K562 (cell line): ENCODE measurements at regions not wholly inside any gene's neighbourhood (a gene's known extent, or its start where the extent isn't known, plus 50 kb on each side); places are given as distances from the start of the nearest gene placed in this dataset.

ENCODE experiments used
- ATAC-seq: fragments of 200-7000 bp; cut with Tn5 transposase; 3 replicates; pipeline ENCODE4 v1.9.1; 2020; ENCODE audit warnings: moderate library complexity
- BruUV-seq: library from RNA; stranded (reverse); fragments of 400-500 nt; replicated peaks from 2 replicates; lab custom pipeline; 2021; lab: Mats Ljungman, UMichigan
- CTCF ChIA-PET: fragments of 300-600 bp; formaldehyde crosslinking; extraction: SDS; loops from one replicate; lab custom pipeline; 2021; ENCODE audit warnings: low intra/inter-chr PET ratio; lab: Yijun Ruan, JAX
- POLR2A ChIA-PET: fragments of 300-600, 350-650 bp; sonication (Branson Sonifier 250); formaldehyde crosslinking; extraction: SDS; loops from one replicate; lab custom pipeline; 2021; ENCODE audit warnings: antibody characterized with exemption, inconsistent platforms; lab: Yijun Ruan, JAX
- DNase-seq, 4 experiments: peaks; one replicate each; pipeline versions ENCODE4 v3.0.0 to v3.0.0-alpha.2; 2011 to 2018; ENCODE audit warnings: low spot score in 3 of 4, mixed read lengths in 3 of 4; ENCODE audit errors: extremely low read depth in 1 of 4
- FAIRE-seq: peaks from 2 replicates; lab custom pipeline; 2011; peaks lifted over from hg19 to GRCh38; lab: Jason Lieb, UNC
- H2AFZ ChIP-seq: 2 replicates; pipeline ENCODE4 v1.6.0; 2011; ENCODE audit warnings: low read depth, low read length, control low read depth, inconsistent platforms
- H3K27ac ChIP-seq: fragments of 200-600 bp; 3 replicates; pipeline ENCODE4 v1.8.0; 2011; ENCODE audit warnings: low read depth, mild to moderate bottlenecking, control low read depth, inconsistent platforms, low read length, moderate library complexity, mixed read lengths; ENCODE audit errors: extremely low read depth
- H3K27me3 ChIP-seq, 2 experiments: fragments of 300-600 bp in 1 of 2; 2 replicates in 1 of 2; 3 replicates in 1 of 2; pipeline versions ENCODE4 v1.6.0 to v1.8.0; 2011; ENCODE audit warnings: inconsistent platforms in 2 of 2, low read length in 2 of 2, mild to moderate bottlenecking in 1 of 2, mixed read lengths in 1 of 2, moderate library complexity in 1 of 2; ENCODE audit not compliant: control insufficient read depth in 2 of 2, insufficient read depth in 2 of 2
- H3K36me3 ChIP-seq: fragments of 300-600 bp; 3 replicates; pipeline ENCODE4 v1.8.0; 2011; ENCODE audit warnings: mild to moderate bottlenecking, low read length, inconsistent platforms; ENCODE audit not compliant: control insufficient read depth, insufficient read depth
- H3K4me1 ChIP-seq, 2 experiments: fragments of 200-600 bp in 1 of 2; replicated peaks in 1 of 2; 2 replicates in 1 of 2; 3 replicates in 1 of 2; pipeline versions ENCODE4 v1.5.1 to v1.8.0; 2011; ENCODE audit warnings: inconsistent platforms in 2 of 2, low read length in 2 of 2, mild to moderate bottlenecking in 1 of 2, mixed read lengths in 1 of 2, moderate library complexity in 1 of 2; ENCODE audit not compliant: control insufficient read depth in 2 of 2, insufficient read depth in 2 of 2
- H3K4me2 ChIP-seq: 2 replicates; pipeline ENCODE4 v1.6.1; 2011; ENCODE audit warnings: low read length, control low read depth, inconsistent platforms, mixed read lengths; ENCODE audit not compliant: insufficient read depth
- H3K4me3 ChIP-seq: fragments of 200-600 bp; sonication (generic), shearing (Covaris generic); 2 replicates; pipeline ENCODE4 v1.5.1; 2016; ENCODE audit warnings: control low read depth, inconsistent platforms
- H3K79me2 ChIP-seq: fragments of 200-600 bp; 3 replicates; pipeline ENCODE4 v1.8.0; 2011; ENCODE audit warnings: low read length, inconsistent platforms; ENCODE audit not compliant: control insufficient read depth, insufficient read depth
- H3K9ac ChIP-seq, 2 experiments: 2 replicates each; pipeline versions ENCODE4 v1.6.0 to v1.6.1; 2011; ENCODE audit warnings: low read depth in 2 of 2, low read length in 2 of 2, control low read depth in 1 of 2, inconsistent platforms in 1 of 2, mild to moderate bottlenecking in 1 of 2, mixed read lengths in 1 of 2; ENCODE audit not compliant: insufficient read depth in 1 of 2
- H3K9me1 ChIP-seq: one replicate; pipeline ENCODE4 v1.6.0; 2011; ENCODE audit warnings: inconsistent platforms, mild to moderate bottlenecking, low read length, moderate library complexity; ENCODE audit not compliant: control insufficient read depth, insufficient read depth
- H3K9me3 ChIP-seq: replicated peaks from 2 replicates; pipeline ENCODE4 v1.5.1; 2011; ENCODE audit warnings: low read depth, low read length, inconsistent platforms; ENCODE audit not compliant: control insufficient read depth, insufficient read depth
- H4K20me1 ChIP-seq: replicated peaks from 2 replicates; pipeline ENCODE4 v1.6.1; 2011; ENCODE audit warnings: low read length, inconsistent platforms, mixed read lengths; ENCODE audit not compliant: control insufficient read depth, insufficient read depth
- EP300 ChIP-seq: IDR thresholded peaks from 2 replicates; pipeline ENCODE4 v1.6.1; 2012; ENCODE audit warnings: low read length, improper control_type of control experiment
- GABPB2 ChIP-seq: fragments of 250-450 bp; sonication (Bioruptor Pico); conservative IDR thresholded peaks from 2 replicates; pipeline ENCODE4 v1.5.1; 2021; ENCODE audit warnings: mild to moderate bottlenecking
- KAT7 ChIP-seq: sonication (generic); formaldehyde crosslinking; IDR thresholded peaks from 2 replicates; pipeline ENCODE4 v1.8.0; 2022; ENCODE audit warnings: missing genetic modification reagents, mild to moderate bottlenecking, borderline replicate concordance
- KDM4B ChIP-seq, 2 experiments: fragments of 450-650 bp in 1 of 2; sonication (generic) in 1 of 2; IDR thresholded peaks; 2 replicates each; pipeline ENCODE4 v1.6.1; 2016 to 2017; ENCODE audit warnings: borderline replicate concordance in 2 of 2, antibody characterized with exemption in 1 of 2, low read depth in 1 of 2, mild to moderate bottlenecking in 1 of 2
- ZSCAN32 ChIP-seq: fragments of 450-650 bp; formaldehyde crosslinking; IDR thresholded peaks from 2 replicates; pipeline ENCODE4 v1.4.0; 2020; ENCODE audit warnings: mild to moderate bottlenecking, moderate library complexity
- whole genome bisulfite sequencing: fragments of 100-300 bp; shearing (Covaris generic); methylation state at CpG from one replicate; pipeline ENCODE4 v1.1.6; 2016; ENCODE audit warnings: low coverage, mixed read lengths; ENCODE audit not compliant: insufficient coverage; ENCODE audit errors: missing lambda C conversion rate; 5-methylcytosine and 5-hydroxymethylcytosine counted together
- in situ Hi-C: fragments of 300-500 bp; cut with MboI; formaldehyde crosslinking; loops from 4 replicates; pipeline ENCODE4 v1.15.0; 2018; ENCODE audit warnings: inconsistent platforms, mixed read lengths
- intact Hi-C: fragments of 100-400 bp; cut with micrococcal nuclease; formaldehyde crosslinking; loops from 2 replicates; pipeline ENCODE4 v1.14.2; 2022
- TF ChIP-seq, protein P1 (sequence below): fragments of 450-650 bp; IDR thresholded peaks from 2 replicates; pipeline ENCODE4 v1.6.1; 2017; ENCODE audit warnings: mild to moderate bottlenecking, moderate library complexity
- TF ChIP-seq, protein P2 (sequence below): sonication (generic); formaldehyde crosslinking; IDR thresholded peaks from 2 replicates; pipeline ENCODE4 v1.8.0; 2022; ENCODE audit warnings: mild to moderate bottlenecking, low read depth, missing genetic modification reagents
- TF ChIP-seq, protein P3 (sequence below): fragments of 250-450 bp; sonication (Bioruptor Pico); IDR thresholded peaks from 2 replicates; pipeline ENCODE4 v1.5.0; 2021; ENCODE audit warnings: mild to moderate bottlenecking, borderline replicate concordance

DNA sequence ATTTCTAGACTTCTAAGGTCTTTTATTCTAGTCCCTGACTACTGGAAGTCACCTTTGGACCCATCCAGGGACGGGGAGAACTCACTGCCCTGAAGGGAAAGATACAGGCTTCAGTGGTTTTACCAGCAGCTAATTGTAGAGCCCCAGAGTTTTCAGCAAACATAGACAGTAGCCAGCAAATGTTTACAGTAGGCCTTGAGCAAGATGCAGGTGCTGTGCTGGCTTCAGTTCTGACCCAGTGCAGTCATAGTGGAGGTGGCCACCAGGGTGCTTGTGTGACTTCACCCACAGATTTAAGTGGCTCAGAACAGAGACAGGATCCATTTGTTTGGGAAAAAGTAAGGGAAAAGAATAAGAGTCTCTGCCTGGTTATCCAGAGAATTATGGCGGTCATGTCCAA is 384.4 kb upstream of the AR start:
- H2AFZ ChIP-seq = no peak overlapping the region
- H3K4me1 ChIP-seq = no peaks in the 10 kb centered on the region
- TF ChIP-seq ZSCAN32 (CRISPR knock-in tag) (no peak), KAT7 (CRISPR knock-in tag) (no peak), EP300 (no peak), GABPB2 (no peak), KDM4B (IDR thresholded peaks at IDR 0.05; ENCODE audit: borderline replicate concordance in 2 of 2, low read depth in 1 of 2) (no peak)
- TF ChIP-seq, protein P1, sequence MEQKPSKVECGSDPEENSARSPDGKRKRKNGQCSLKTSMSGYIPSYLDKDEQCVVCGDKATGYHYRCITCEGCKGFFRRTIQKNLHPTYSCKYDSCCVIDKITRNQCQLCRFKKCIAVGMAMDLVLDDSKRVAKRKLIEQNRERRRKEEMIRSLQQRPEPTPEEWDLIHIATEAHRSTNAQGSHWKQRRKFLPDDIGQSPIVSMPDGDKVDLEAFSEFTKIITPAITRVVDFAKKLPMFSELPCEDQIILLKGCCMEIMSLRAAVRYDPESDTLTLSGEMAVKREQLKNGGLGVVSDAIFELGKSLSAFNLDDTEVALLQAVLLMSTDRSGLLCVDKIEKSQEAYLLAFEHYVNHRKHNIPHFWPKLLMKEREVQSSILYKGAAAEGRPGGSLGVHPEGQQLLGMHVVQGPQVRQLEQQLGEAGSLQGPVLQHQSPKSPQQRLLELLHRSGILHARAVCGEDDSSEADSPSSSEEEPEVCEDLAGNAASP = no peak
- TF ChIP-seq, protein P2, sequence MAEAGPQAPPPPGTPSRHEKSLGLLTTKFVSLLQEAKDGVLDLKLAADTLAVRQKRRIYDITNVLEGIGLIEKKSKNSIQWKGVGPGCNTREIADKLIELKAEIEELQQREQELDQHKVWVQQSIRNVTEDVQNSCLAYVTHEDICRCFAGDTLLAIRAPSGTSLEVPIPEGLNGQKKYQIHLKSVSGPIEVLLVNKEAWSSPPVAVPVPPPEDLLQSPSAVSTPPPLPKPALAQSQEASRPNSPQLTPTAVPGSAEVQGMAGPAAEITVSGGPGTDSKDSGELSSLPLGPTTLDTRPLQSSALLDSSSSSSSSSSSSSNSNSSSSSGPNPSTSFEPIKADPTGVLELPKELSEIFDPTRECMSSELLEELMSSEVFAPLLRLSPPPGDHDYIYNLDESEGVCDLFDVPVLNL (CRISPR knock-in tag) = no peak
- TF ChIP-seq, protein P3, sequence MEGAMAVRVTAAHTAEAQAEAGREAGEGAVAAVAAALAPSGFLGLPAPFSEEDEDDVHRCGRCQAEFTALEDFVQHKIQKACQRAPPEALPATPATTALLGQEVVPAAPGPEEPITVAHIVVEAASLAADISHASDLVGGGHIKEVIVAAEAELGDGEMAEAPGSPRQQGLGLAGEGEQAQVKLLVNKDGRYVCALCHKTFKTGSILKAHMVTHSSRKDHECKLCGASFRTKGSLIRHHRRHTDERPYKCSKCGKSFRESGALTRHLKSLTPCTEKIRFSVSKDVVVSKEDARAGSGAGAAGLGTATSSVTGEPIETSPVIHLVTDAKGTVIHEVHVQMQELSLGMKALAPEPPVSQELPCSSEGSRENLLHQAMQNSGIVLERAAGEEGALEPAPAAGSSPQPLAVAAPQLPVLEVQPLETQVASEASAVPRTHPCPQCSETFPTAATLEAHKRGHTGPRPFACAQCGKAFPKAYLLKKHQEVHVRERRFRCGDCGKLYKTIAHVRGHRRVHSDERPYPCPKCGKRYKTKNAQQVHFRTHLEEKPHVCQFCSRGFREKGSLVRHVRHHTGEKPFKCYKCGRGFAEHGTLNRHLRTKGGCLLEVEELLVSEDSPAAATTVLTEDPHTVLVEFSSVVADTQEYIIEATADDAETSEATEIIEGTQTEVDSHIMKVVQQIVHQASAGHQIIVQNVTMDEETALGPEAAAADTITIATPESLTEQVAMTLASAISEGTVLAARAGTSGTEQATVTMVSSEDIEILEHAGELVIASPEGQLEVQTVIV (CRISPR knock-in tag) = no peak
- TF ChIP-seq, all 486 proteins: peak for 0
- Histone ChIP-seq H3K4me2 (no peak overlapping the region), H3K9me3 (no peaks in the 10 kb centered on the region), H4K20me1 (no peaks in the 10 kb centered on the region), H3K9me1 (no peaks in the 10 kb centered on the region), H3K9ac (no peak overlapping the region), H3K4me3 (no peak overlapping the region), H3K36me3 (no peaks in the 10 kb centered on the region), H3K27ac (no peak overlapping the region), H3K79me2 (no peaks in the 10 kb centered on the region), H3K27me3 (no peaks in the 10 kb centered on the region)
- ChIA-PET CTCF (no interaction called here), POLR2A (no interaction called here)
- no peak for FAIRE-seq
- no TSS peak for BruUV-seq
- intact Hi-C loops (no loop called here), in situ Hi-C loops (no loop called here)
- no peak for DNase-seq
- no peak for ATAC-seq
- 0% methylated on average over 1 of the region's 2 CpGs for WGBS
